ENCODE measurements at regions not wholly inside any gene's neighbourhood (a gene's known extent, or its start where the extent isn't known, plus 50 kb on each side); places are given as distances from the start of the nearest gene placed in this dataset.

GRCh38 chr10:2981361-2981801 is 86.0 kb upstream of the PFKP start:
- no peak for DNase-seq (ENCODE audit: low spot score)

- no peak for DNase-seq (ENCODE audit: low spot score)
Observed at GRCh38 chr10:2980791-2981360, 86.5 kb upstream of the PFKP start.

GRCh38 chr10:2980116-2980515 is 87.2 kb upstream of the PFKP start:
- no peak for DNase-seq (ENCODE audit: low spot score)

- DNase-seq (ENCODE audit: low spot score) = no peak
Observed at GRCh38 chr10:2979306-2979705, 88.0 kb upstream of the PFKP start.

- DNase-seq (ENCODE audit: low spot score) = no peak
Observed at GRCh38 chr10:2978574-2979273, 88.6 kb upstream of the PFKP start.

GRCh38 chr10:2978111-2978510 is 89.2 kb upstream of the PFKP start:
- peak; percentile 40 for DNase-seq (ENCODE audit: low spot score)

- DNase-seq (ENCODE audit: low spot score) = no peak
Observed at GRCh38 chr10:2974503-2975207, 92.7 kb upstream of the PFKP start.

- no peak for DNase-seq (ENCODE audit: low spot score)
Observed at GRCh38 chr10:2974083-2974482, 93.3 kb upstream of the PFKP start.

- DNase-seq (ENCODE audit: low spot score) = no peak
Observed at GRCh38 chr10:2972810-2973209, 94.5 kb upstream of the PFKP start.

GRCh38 chr10:2972216-2972615 is 95.1 kb upstream of the PFKP start:
- DNase-seq (ENCODE audit: low spot score) = no peak

GRCh38 chr10:2970190-2970823 is 97.0 kb upstream of the PFKP start:
- DNase-seq (ENCODE audit: low spot score) = no peak

- no peak for DNase-seq (ENCODE audit: low spot score)
Observed at GRCh38 chr10:2968401-2969058, 98.8 kb upstream of the PFKP start.

- no peak for DNase-seq (ENCODE audit: low spot score)
Observed at GRCh38 chr10:2966134-2966533, 101.2 kb upstream of the PFKP start.

- peak; percentile 5 for DNase-seq (ENCODE audit: low spot score)
Observed at GRCh38 chr10:2964632-2965296, 102.6 kb upstream of the PFKP start.

GRCh38 chr10:2963889-2964631 is 103.3 kb upstream of the PFKP start:
- DNase-seq (ENCODE audit: low spot score) = no peak

GRCh38 chr10:2962194-2962593 is 105.2 kb upstream of the PFKP start:
- DNase-seq (ENCODE audit: low spot score) = no peak

GRCh38 chr10:2958659-2959058 is 108.7 kb upstream of the PFKP start:
- DNase-seq (ENCODE audit: low spot score) = no peak

GRCh38 chr10:2957785-2958184 is 109.6 kb upstream of the PFKP start:
- DNase-seq (ENCODE audit: low spot score) = no peak

- no peak for DNase-seq (ENCODE audit: low spot score)
Observed at GRCh38 chr10:2955064-2955463, 112.3 kb upstream of the PFKP start.

GRCh38 chr10:2953495-2953894 is 113.9 kb upstream of the PFKP start:
- DNase-seq (ENCODE audit: low spot score) = no peak

GRCh38 chr10:2951235-2951835 is 116.0 kb upstream of the PFKP start:
- no peak for DNase-seq (ENCODE audit: low spot score)
